ENCODE measurements at regions not wholly inside any gene's neighbourhood (a gene's known extent, or its start where the extent isn't known, plus 50 kb on each side); places are given as distances from the start of the nearest gene placed in this dataset.

GRCh38 chr15:62625429-62626033, 417.0 kb upstream of the TPM1 start:
- TF ChIP-seq, protein P1, sequence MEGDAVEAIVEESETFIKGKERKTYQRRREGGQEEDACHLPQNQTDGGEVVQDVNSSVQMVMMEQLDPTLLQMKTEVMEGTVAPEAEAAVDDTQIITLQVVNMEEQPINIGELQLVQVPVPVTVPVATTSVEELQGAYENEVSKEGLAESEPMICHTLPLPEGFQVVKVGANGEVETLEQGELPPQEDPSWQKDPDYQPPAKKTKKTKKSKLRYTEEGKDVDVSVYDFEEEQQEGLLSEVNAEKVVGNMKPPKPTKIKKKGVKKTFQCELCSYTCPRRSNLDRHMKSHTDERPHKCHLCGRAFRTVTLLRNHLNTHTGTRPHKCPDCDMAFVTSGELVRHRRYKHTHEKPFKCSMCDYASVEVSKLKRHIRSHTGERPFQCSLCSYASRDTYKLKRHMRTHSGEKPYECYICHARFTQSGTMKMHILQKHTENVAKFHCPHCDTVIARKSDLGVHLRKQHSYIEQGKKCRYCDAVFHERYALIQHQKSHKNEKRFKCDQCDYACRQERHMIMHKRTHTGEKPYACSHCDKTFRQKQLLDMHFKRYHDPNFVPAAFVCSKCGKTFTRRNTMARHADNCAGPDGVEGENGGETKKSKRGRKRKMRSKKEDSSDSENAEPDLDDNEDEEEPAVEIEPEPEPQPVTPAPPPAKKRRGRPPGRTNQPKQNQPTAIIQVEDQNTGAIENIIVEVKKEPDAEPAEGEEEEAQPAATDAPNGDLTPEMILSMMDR (IDR thresholded peaks at IDR 0.05), result no peak
- no peak for TF ChIP-seq EZH2 (IDR thresholded peaks at IDR 0.05; ENCODE audit: borderline replicate concordance, insufficient read depth, low read depth, low read length, poor library complexity, severe bottlenecking)

All from B cell (primary cell).